GM18498 (cell line): ENCODE measurements at regions not wholly inside any gene's neighbourhood (a gene's known extent, or its start where the extent isn't known, plus 50 kb on each side); places are given as distances from the start of the nearest gene placed in this dataset.
"Not testable (repeated sequence)": the region's sequence is repeated elsewhere in the genome, so short reads cannot be mapped to it uniquely, and the experiment has no call there.

Experiments
- ATAC-seq: cut with Tn5 transposase; IDR thresholded peaks from one replicate; pipeline ENCODE4 v1.9.1; 2021; ENCODE audit warnings: mild to moderate bottlenecking, moderate library complexity; ENCODE audit not compliant: unreplicated experiment

DNA sequence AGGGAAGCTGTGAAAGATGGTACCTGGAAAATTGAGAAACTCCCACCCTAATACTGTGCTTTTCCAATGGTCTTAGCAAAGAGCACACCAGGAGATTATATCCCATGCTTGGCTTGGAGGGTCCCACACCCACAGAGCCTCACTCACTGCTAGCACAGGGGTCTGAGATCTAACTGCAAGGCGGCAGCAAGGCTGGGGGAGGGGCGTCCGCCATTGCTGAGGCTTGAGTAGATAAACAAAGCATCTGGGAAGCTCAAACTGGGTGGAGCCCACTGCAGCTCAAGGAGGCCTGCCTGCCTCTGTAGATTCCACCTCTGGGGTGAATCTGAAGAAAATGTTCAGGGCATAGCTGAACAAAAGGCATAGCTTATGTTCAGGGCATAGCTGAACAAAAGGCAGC lies 510.6 kb upstream of the LMO3 start:
- not testable (repeated sequence) for ATAC-seq

DNA sequence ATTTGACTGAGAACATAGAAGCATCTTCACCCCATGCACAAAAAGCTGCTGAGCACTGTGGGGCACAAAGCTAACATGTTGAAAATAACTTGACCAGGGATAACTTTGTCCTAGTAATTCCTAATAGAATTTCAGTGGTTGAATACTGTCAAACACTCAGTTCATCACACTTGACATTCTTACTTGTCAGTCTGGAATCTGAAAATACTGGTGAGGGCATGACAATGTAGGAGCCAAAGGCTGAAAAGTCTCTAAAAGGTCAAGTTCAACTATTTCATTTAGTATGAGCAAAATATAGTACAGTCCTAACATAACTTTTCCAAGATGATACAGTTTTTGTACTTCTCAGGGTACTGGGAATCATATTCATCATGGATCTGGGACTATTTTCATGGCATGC lies 504.4 kb upstream of the LMO3 start:
- no peak for ATAC-seq

DNA sequence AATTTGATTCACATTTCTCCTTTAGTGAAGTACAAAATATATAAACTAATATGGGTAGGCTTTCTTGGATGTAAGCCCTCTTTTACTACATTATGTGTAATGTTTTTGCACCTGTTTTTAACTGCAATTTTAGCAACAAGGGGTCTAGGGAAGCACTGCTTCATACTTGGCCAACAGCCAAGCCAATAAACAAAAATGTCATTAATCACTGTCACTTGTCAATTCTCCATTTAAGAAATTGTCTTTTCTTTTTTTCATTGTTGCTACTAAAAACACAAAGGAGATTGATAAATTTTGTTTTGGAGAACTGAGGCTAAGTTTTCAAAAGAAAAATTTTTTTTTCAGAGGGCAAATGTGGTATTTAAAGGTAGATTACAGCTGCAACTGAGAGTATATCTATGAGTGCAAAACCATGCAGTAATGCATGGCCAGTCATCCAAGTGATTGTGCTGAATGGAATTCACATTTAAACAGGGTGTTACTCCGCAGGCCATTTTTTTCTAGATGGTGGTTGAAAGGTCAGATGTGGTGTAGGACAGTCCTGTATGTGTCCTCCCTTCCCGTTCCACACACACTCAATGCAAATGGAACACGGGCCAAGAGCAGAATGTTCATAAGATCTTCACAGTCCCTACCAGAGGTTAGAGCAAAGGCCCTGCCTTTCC lies 503.0 kb upstream of the LMO3 start:
- ATAC-seq: no peak

DNA sequence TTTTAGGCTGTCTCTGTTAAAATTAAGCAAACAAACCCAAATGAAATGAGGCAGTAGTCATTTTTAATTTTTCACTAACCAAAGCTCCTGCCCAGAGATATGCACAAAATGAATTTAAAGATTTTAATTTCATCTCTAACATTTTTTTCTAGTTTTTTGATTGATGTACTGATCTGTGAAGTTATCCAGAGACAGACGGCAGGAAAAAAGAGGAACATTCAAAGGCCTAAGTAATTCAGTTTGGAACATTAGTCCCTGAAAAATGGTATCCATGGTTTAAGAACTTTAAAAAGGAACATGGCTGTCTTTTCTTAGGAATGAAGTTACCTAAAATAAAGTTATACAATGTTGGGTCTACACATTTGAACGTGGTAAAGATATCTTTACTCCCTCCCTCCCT lies 498.8 kb upstream of the LMO3 start:
- ATAC-seq: no peak

DNA sequence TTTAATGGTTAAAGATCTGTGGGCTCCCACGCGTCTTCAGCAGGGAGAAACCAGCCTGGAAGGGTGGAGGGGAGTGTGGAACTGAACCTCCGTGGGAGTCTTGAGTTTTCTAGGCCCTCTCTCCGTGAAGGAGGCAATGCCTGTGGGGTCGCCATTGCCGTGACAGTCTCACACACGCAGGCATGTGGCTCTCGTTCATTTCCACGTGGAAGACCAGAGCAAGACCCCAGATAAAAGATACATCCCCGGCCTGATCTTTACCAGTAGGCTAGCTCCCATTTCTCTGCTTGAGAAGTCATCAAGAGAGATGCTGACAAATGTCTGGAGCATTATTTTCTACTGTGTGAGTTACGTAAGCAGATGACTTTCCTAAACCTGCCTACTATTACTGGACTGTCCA lies 491.7 kb upstream of the LMO3 start:
- ATAC-seq: no peak

DNA sequence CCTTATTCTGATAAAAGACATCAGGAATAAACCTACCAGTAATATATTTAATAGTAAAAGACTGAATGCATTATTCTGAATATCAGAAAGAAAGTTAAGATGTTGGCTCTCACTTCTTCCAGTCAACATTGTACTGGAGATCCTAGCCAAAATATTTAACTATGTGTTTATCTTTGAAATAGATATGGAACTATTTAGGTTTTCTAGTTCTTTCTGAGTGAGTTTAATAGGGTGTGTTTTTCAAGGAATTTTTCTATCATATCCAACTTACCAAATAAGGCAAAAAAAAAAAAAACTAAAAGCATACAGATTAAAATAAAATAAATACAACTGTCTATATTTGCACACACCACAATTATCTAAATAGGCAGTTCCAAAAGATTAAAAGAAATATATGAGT lies 478.9 kb upstream of the LMO3 start:
- no peak for ATAC-seq

DNA sequence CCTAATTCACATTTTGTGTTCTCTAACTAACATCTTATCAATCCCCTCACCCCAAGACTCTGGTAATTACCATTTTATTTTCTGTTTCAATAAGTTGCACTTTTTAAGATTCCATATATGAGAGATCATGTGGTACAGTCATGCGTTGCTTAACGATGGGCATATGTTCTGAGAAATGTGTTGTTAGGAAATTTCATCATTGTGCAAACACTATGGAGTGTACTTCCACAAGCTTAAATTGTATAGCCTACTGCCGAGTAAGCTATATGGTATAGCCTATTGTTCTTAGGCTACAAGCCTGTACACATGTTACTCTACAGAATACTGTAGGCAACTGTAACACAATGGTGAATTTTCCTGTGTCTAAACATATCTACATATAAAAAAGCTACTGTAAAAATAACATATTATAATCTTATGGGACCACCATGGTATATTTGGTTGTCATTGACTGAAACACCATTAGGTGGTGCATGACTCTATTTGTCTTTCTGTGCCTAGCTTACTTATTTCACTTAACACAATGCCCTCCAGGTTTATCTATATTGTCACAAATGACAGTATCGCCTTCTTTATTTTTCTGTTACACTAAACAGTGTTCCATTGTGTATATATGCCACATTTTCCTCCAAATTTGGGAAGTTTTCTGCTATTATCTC lies 473.4 kb upstream of the LMO3 start:
- no peak for ATAC-seq

DNA sequence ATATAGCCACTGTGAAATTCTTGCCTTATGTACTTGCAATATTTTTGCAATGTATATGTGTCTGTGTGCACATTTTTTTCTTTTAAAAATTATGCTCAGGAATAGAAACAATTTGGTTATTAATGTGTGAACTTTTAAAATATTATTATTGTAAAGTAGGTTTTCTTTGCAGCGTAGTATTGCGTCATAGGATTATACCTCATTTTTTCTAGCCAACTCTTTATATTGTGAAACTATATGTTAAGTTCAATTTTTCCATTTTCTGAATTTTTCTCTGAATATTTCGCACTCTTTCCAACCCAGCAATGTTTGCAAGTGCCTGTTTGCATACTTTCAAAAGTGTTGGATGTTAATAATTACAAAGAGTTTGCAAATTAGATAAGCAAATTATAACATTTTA lies 471.6 kb upstream of the LMO3 start:
- no peak for ATAC-seq

DNA sequence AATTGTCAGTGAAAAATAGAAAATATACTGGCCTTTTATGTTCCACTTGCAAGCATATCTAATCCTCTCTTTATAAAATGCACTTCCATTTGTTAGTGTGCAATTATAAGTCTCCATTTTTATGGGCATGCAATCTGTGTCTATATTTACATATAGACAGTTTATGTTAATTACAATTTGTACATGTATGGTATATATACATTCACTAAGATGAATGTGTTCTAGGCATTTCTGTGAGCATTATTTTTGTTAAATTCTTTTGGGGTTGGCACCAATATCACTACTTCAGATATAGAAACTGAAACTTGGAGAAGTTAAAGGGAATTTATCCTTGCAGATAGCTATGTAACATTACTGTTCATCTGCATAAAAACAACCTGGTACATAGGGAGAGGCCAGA lies 470.8 kb upstream of the LMO3 start:
- no peak for ATAC-seq

DNA sequence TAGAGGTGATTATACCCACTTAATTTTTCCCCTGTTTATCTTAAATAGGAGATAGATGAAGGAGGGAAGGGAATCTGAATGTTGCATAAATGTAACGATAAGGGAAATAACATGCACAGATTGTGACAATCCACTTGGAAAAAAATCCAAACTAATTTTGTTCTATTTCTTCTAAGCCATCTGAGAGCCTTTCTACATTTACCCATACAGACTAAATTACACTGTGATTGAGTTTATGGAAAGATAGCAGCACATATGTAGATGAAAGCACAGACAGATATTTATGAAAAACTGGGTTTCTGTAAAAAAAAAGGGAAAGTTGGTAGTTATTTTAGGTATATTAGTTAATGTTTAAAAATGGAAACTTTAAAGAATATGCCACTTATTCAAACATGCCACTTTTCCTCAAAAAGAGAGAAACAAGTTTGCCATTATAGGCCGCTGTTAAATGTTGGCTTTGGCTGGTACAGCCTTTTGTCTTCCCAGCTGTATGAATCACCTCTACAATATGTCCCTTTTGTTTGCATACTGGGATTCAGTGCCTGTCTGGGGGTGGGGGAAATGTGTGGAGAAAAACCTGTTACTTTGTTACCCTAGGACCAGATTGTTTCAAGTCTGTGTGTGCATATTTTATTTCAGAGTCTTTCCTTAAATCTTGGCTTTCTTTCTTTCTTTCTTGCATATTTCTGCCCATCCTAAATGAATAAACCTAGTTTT lies 470.2 kb upstream of the LMO3 start:
- ATAC-seq: no peak

DNA sequence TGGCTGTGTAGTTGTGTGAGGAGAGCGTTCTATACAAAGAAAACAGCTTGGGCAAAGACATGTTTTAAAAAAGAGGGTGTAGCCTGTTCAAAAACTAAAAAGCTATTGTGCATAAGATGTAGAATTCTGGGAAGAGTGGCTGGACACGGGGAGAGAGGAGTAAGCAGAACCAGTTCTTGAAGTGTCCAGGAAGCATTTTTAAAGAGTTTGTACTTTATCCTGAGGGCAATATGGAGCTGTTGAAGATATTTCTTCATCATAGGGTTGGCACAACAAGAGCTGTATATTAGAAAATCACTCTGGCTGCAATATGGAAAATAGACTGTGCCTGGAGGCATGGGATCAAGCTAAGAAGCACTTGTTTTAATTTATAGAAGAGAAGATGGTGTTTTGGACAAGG lies 458.9 kb upstream of the LMO3 start:
- ATAC-seq: no peak

DNA sequence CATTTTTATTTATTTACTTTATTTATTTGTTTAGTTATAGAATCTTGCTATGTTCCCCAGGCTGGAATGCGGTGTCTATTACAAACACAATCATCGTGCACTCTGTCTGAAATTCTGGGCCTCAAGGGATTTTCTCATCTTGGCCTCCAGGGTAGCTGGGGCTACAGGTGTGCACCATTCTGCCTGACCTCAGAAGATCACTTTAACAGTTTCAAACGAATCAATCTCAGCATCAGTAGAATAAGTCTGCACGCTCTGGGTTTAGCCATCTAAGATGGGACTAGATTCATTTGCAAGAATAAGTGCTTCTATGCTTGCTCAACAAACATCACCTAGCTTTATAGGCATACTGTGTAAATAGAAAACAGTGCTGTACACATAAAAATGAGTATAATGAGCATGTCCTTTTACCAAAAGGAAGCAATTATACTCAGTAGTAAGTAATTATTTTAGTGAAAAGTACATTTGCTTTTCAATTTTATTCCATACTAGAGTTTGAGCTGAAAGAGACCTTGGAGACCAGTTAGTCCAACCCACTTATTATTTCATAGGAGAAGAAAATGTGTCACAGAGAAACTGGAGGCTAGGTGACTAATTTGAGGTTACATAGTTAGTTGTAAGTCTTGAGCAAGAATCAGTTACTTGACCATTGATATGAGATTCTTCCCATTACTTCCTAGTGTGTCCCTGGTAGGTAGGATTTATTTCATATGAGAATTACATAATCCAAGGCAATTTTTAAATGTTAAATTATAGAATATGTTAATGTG lies 456.5 kb upstream of the LMO3 start:
- ATAC-seq: no peak

DNA sequence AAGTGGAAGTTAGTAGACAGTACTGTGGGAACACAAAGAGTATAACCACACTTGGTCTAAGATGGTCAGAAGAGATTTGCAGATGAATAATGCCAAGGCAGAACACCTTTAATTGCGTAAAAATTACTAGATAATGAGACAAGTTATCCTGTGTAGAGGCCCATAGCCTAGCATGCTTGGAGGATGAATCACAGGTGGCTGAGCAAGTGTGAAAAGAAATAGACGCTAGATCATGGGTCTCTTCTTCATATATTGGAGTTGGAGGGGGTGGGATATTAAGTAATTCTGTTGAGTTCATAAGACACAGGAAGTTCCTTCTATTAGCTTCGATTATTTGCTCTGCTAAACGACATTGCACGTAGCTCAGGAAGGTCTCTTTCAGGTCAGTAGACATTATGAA lies 454.3 kb upstream of the LMO3 start:
- ATAC-seq: no peak

DNA sequence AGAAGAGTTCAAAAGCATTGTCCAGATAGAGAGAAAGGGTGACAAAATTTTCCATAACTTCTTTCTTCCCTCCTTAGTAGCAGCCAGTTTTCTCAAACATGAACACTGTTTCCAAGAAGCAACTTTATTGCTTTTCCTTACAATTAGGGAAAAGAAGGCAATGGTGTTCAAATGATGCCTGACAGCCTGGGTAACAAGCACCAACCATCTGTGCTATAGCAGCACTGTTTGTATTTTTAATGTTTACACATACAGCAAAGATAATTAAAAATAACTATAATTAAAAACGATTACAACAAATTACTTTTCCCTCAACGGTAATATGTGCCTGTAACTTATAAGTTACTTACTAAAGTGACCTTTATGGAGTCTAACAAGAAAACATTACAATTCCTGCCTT lies 450.6 kb upstream of the LMO3 start:
- no peak for ATAC-seq

DNA sequence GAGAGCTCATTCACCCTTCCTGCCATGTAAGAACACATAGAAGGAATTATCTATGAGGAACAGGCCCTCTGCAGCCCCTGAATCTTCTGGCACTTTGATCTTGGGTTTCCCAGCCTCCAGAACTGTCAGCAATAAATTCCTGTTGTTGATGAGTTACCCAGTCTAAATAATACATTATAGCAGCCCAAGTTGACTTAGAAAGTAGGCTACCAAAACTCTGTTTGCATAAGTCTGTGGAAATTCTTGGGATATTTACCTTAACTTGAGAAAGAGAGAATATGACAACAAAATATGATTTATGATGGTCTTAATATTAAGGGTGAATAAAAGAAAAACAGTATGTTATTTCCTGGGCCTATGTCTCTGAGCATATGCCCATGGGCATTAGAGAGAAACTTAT lies 433.0 kb upstream of the LMO3 start:
- ATAC-seq: no peak

DNA sequence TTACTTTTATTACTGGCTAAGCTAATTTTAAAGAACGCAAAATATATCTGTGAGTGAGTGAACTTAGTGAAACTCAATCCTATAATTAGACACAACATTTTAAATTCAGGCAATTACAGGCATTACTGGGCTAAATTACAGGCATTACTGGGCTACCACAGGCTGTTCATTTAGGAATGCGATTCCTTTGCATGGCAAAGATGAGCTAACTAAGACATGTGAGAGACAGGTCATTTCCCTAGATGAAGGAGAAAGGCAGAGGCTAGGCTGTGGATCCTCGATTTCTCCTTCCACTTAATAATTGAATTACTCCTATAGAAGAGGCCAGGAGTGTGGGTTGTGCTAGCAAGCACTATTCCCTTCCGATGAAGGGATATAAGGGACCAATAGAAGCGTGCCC lies 429.4 kb upstream of the LMO3 start:
- no peak for ATAC-seq

DNA sequence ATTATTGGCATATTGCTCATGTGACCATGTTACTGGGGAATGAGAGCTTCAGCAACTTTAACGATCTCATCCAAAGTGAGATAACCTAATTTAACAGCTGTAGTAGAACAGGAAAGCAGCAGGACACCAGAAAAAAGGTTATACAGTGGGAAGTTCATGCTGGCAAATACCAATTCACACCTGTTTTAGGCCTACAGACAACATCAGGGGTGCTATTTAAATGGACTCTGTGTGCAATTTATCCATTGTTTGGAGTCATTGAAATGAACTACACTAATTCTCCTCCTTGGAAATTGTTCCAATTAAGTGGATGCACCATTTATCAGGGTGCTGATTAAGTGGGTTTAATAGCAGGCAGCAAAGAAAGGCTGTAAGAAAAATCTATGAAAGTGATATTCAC lies 424.4 kb upstream of the LMO3 start:
- ATAC-seq: no peak

DNA sequence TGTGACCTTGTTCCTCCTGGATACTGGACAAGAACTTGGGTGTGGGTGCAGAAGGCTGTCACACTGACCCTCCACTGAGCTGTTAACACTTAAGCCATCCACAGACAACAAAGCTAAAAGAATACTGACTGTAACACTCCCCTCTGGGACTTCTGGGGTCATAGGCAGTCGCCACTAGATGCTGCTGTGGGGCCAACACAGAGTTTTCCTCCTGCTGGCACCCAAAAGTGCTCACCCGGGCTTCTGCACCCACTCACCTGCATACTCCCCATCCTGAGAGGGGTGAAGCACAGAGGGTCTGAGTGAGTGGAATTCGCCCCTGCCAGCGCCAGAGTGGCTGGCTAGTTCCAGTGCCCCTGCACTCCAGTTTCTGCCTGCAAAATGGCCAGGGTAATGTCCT lies 422.4 kb upstream of the LMO3 start:
- no peak for ATAC-seq

DNA sequence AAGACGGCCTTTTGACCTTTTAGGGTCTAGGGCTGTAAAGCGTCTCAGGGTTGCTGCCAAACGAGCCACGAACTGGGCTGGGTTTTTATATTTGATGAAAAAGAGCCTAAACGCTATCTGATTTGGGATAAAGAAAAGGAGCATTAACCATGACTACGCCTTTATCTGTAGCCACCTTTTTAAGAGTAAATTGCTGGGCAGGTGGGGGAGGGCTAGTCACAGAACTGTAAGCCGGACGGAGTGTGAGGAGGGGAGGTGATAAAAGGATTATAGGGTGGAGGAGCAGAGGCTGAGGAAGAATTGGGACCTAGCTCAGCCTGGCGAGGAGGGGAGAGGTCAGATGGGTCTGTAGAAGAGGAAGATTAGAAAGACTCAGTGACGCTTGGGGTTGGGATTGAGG lies 419.5 kb upstream of the LMO3 start:
- ATAC-seq: not testable (repeated sequence)

DNA sequence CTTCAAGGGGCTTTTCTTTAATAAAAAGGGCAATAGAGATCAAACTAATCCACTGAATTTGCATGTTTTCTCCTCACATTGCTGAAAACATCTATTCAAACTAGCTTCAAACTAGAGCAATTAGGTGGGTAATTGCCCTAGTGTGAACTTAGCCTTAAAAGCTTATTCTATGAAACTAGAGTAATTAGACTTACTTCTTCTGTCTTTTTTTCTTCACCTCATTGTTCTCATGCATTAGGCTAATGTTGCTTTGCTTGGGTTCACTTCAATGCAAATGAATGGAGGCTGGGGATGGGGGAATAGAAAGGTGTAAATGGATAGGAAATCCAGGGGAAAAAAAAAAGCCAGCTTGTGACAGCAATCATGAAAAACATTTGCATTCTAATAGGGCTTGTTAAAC lies 414.8 kb upstream of the LMO3 start:
- no peak for ATAC-seq

DNA sequence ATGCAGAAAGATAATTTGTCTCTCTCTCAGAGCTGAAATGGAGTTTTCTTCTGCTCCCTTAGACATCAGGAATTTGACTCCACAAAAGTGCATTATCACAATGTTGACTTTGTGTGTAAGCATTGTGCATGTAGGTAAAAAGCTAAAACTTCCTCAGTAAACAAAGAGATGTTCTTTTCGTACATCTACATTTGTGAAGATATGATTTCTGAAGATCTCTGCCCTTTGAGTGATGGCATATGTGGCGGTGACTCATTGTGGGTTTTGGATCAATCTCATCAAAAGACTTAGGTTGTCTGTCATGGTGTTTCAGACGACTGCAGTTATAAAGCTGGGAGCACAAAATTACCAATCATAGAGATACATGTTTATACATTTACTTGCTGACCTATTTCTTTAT lies 411.4 kb upstream of the LMO3 start:
- ATAC-seq: no peak
